HG03432 (cell line): ENCODE measurements at regions not wholly inside any gene's neighbourhood (a gene's known extent, or its start where the extent isn't known, plus 50 kb on each side); places are given as distances from the start of the nearest gene placed in this dataset.

Source experiments
- ATAC-seq: cut with Tn5 transposase; IDR thresholded peaks from one replicate; pipeline ENCODE4 v1.9.1; 2021; ENCODE audit warnings: mild to moderate bottlenecking, moderate library complexity; ENCODE audit not compliant: unreplicated experiment

- ATAC-seq = no peak
Observed at GRCh38 chr10:130637089-130637676, 501.0 kb downstream of the GLRX3 start.

- no peak for ATAC-seq
Observed at GRCh38 chr10:130638991-130639390, 502.8 kb downstream of the GLRX3 start.

GRCh38 chr10:130642926-130643325 is 506.7 kb downstream of the GLRX3 start:
- no peak for ATAC-seq

GRCh38 chr10:130647341-130647740 is 511.1 kb downstream of the GLRX3 start:
- no peak for ATAC-seq

- ATAC-seq = no peak
Observed at GRCh38 chr10:130648807-130649206, 512.6 kb downstream of the GLRX3 start.

GRCh38 chr10:130652544-130652943 is 516.4 kb downstream of the GLRX3 start:
- ATAC-seq = no peak

GRCh38 chr10:130652964-130653578 is 516.9 kb downstream of the GLRX3 start:
- ATAC-seq = no peak

- no peak for ATAC-seq
Observed at GRCh38 chr10:130654726-130655125, 518.5 kb downstream of the GLRX3 start.

- ATAC-seq = no peak
Observed at GRCh38 chr10:130655313-130656186, 519.4 kb downstream of the GLRX3 start.

GRCh38 chr10:130656187-130656575 is 520.0 kb downstream of the GLRX3 start:
- no peak for ATAC-seq

GRCh38 chr10:130656582-130657133 is 520.5 kb downstream of the GLRX3 start:
- no peak for ATAC-seq

GRCh38 chr10:130658687-130659290 is 522.6 kb downstream of the GLRX3 start:
- no peak for ATAC-seq

GRCh38 chr10:130659528-130659927 is 523.3 kb downstream of the GLRX3 start:
- ATAC-seq = no peak

- no peak for ATAC-seq
Observed at GRCh38 chr10:130660266-130660665, 524.1 kb downstream of the GLRX3 start.

- ATAC-seq = no peak
Observed at GRCh38 chr10:130661419-130661818, 525.2 kb downstream of the GLRX3 start.

GRCh38 chr10:130662775-130663174 is 526.6 kb downstream of the GLRX3 start:
- ATAC-seq = no peak

GRCh38 chr10:130664526-130664925 is 528.3 kb downstream of the GLRX3 start:
- no peak for ATAC-seq

GRCh38 chr10:130666215-130666614 is 530.0 kb downstream of the GLRX3 start:
- no peak for ATAC-seq

GRCh38 chr10:130686689-130687300 is 550.6 kb downstream of the GLRX3 start:
- no peak for ATAC-seq

- no peak for ATAC-seq
Observed at GRCh38 chr10:130687566-130687965, 551.4 kb downstream of the GLRX3 start.
